ENCODE measurements at regions not wholly inside any gene's neighbourhood (a gene's known extent, or its start where the extent isn't known, plus 50 kb on each side); places are given as distances from the start of the nearest gene placed in this dataset.

DNA sequence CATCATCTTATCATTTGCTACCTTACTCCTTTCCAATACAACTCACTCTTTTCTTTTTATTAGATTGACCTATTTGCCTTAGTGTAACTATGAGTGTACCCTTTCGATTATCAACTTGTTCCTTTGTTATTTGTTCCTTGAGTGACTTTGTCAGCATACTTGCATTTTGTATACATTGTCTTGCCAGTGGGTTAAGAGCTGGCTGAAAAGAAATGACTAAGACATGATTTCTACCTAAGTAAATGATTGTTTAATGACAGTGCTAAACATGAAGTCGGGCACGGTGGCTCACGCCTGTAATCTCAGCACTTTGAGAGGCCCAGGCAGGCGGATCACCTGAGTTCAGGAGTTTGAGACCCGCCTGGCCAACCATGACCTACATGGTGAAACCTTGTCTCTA lies 1042.3 kb downstream of the TBL1XR1 start:
- no peak overlapping the region for H3K9ac ChIP-seq (ENCODE audit: insufficient read depth, low read depth, low read length)
- no peak for TF ChIP-seq PHF20 (CRISPR knock-in tag; IDR thresholded peaks at IDR 0.05)
- no peak for TF ChIP-seq SSRP1 (CRISPR knock-in tag; IDR thresholded peaks at IDR 0.05)
- no peak for TF ChIP-seq SIN3B (IDR thresholded peaks at IDR 0.05; ENCODE audit: low read length)
- no peak for TF ChIP-seq ARNT (IDR thresholded peaks at IDR 0.05)
- no peak for TF ChIP-seq ZNF253 (CRISPR knock-in tag; IDR thresholded peaks at IDR 0.05; ENCODE audit: borderline replicate concordance)
- no peak for TF ChIP-seq MED1 (CRISPR knock-in tag; IDR thresholded peaks at IDR 0.05)
- TF ChIP-seq ZSCAN20 (CRISPR knock-in tag; IDR thresholded peaks at IDR 0.05; ENCODE audit: borderline replicate concordance) = no peak
- no peak for TF ChIP-seq SOX6 (IDR thresholded peaks at IDR 0.05)
- no peak for TF ChIP-seq SOX6 (CRISPR knock-in tag; IDR thresholded peaks at IDR 0.05)
- TF ChIP-seq FOXK2 (IDR thresholded peaks at IDR 0.05) = no peak
- TF ChIP-seq, protein P1, sequence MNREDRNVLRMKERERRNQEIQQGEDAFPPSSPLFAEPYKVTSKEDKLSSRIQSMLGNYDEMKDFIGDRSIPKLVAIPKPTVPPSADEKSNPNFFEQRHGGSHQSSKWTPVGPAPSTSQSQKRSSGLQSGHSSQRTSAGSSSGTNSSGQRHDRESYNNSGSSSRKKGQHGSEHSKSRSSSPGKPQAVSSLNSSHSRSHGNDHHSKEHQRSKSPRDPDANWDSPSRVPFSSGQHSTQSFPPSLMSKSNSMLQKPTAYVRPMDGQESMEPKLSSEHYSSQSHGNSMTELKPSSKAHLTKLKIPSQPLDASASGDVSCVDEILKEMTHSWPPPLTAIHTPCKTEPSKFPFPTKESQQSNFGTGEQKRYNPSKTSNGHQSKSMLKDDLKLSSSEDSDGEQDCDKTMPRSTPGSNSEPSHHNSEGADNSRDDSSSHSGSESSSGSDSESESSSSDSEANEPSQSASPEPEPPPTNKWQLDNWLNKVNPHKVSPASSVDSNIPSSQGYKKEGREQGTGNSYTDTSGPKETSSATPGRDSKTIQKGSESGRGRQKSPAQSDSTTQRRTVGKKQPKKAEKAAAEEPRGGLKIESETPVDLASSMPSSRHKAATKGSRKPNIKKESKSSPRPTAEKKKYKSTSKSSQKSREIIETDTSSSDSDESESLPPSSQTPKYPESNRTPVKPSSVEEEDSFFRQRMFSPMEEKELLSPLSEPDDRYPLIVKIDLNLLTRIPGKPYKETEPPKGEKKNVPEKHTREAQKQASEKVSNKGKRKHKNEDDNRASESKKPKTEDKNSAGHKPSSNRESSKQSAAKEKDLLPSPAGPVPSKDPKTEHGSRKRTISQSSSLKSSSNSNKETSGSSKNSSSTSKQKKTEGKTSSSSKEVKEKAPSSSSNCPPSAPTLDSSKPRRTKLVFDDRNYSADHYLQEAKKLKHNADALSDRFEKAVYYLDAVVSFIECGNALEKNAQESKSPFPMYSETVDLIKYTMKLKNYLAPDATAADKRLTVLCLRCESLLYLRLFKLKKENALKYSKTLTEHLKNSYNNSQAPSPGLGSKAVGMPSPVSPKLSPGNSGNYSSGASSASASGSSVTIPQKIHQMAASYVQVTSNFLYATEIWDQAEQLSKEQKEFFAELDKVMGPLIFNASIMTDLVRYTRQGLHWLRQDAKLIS (CRISPR knock-in tag; IDR thresholded peaks at IDR 0.05) = no peak
- no peak overlapping the region for H3K27ac ChIP-seq (ENCODE audit: extremely low read length, insufficient read depth, low read length)
- in situ Hi-C loops (cut with HindIII; ENCODE audit: extremely low pct_ligation_motif_present, low pct_unique_long_range_greater_than_20kb) (no loop called here), intact Hi-C loops (cut with micrococcal nuclease; ENCODE audit: unreplicated experiment) (no loop called here)
- H2AFZ ChIP-seq (ENCODE audit: low read length) = no peak overlapping the region
- H3K4me1 ChIP-seq (ENCODE audit: insufficient read depth, low read length) = no peaks in the 10 kb centered on the region
- ChIA-PET CTCF (ENCODE audit: low intra/inter-chr PET ratio, low total read pairs) (no interaction called here), POLR2A (no interaction called here)
- H3K4me3 ChIP-seq (replicated peaks in 1 of 3; ENCODE audit: insufficient read depth in 1 of 3, low read depth in 2 of 3, low read length in 3 of 3) = no peak overlapping the region
- no peaks in the 10 kb centered on the region for H3K79me2 ChIP-seq (ENCODE audit: insufficient read depth, low read length)
- DNase-seq (ENCODE audit: low spot score) (no peak), ATAC-seq (no peak), FAIRE-seq (no peak)
- no peaks in the 10 kb centered on the region for H3K27me3 ChIP-seq (ENCODE audit: control insufficient read depth in 1 of 2, insufficient read depth in 2 of 2, low read length in 2 of 2)
- H4K20me1 ChIP-seq (ENCODE audit: insufficient read depth, low read length) = no peaks in the 10 kb centered on the region
- no peaks in the 10 kb centered on the region for H3K36me3 ChIP-seq (replicated peaks in 1 of 2; ENCODE audit: control insufficient read depth in 1 of 2, insufficient read depth in 2 of 2, low read length in 2 of 2)
- peaks cover 74% of the 10 kb centered on the region for H3K9me3 ChIP-seq (ENCODE audit: low read length)
- BruUV-seq (replicated peaks) = no TSS peak
- 4% methylated on average over 6 of the region's 6 CpGs for whole genome bisulfite sequencing (ENCODE audit: low lambda C conversion rate)
- H3K4me2 ChIP-seq (ENCODE audit: low read depth, low read length) = no peak overlapping the region
